ENCODE measurements at regions not wholly inside any gene's neighbourhood (a gene's known extent, or its start where the extent isn't known, plus 50 kb on each side); places are given as distances from the start of the nearest gene placed in this dataset.

GRCh38 chr12:60394665-60395064 is 798.8 kb downstream of the SLC16A7 start:
- no peak for TF ChIP-seq CTCF (IDR thresholded peaks at IDR 0.05)
- no peak for TF ChIP-seq POLR2A (IDR thresholded peaks at IDR 0.05)

Data from adrenal gland (tissue), 5 donors.